GM19239 (cell line): ENCODE measurements at regions not wholly inside any gene's neighbourhood (a gene's known extent, or its start where the extent isn't known, plus 50 kb on each side); places are given as distances from the start of the nearest gene placed in this dataset.

Experiments used
- DNase-seq: peaks from one replicate; pipeline ENCODE4 v3.0.0; 2011; ENCODE audit warnings: low spot score; ENCODE audit not compliant: insufficient read length
- FAIRE-seq: peaks from 2 replicates; lab custom pipeline; 2011; peaks lifted over from hg19 to GRCh38; lab: Jason Lieb, UNC

DNA sequence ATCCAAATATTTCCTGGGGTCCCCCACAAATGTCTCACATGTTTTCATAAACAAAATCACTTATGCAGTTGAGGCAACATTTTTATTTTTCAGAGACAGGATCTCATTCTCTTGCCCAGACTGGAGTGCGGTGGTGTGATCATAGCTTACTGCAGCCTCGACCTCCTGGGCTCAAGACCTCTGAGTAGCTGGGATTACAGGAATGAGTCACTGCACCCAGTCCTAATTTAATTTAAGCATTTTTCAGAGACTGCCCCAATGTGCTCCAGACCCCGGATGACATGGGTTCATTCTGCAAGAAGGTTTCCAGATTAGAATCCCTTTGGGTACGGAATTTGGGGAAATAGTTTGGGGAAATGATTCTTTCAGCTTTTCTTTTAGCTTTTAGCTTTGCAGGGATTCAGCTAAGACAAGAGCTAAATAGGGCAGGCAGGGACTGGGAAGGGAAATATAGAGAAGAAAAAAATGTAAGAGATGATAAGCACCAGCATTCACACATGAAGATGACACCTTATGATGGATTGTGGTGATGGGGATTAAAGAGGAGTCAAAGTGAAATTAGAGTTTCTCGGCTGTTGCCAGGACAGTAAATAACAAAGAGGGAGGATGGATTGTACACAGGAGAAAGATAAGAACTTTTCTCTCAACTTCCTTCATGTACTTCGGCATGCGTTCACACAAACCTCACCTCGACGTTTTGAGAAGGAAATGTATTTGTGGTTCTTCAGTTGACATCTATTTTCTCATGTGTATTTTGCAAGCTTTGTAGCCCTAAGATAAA lies 169.4 kb upstream of the TAB2 start:
- no peak for DNase-seq
- no peak for FAIRE-seq

DNA sequence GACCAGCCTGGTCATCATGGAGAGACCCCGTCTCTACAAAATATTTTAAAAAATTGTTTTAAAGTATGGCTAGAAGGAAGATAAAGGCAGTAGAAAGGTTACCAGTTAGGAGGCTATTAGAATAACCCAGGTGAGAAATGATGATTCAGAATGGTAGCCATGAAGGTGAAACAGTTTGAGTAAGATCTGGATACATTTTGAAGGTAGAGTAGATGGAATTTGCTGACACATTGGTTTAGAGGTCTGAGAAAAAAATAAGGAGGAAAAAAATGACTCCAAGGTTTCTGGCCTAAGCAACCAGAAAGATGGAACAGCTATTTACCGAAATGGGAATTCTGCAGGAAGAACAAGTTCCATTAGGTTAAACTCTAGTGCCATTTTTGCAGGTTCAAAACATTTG lies 167.9 kb upstream of the TAB2 start:
- no peak for FAIRE-seq
- DNase-seq, result no peak

DNA sequence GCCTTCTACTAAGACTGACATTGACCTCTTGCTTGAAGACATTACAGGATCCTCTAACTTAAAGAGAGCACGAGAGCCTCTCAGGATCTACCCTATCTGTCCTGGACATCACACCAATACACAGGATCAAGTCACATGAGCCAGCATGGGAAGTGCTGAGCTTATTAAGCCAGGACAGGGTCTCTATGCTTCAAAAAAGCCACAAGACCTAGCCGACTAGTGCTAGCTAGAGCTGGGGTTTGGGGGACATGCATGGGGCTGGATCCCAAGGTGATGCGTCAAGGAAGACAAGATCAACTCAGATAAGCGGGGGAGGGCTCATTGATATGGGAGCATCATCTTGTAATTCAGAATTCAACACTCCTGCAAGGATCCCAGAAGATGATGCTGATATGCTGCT lies 167.2 kb upstream of the TAB2 start:
- no peak for FAIRE-seq
- no peak for DNase-seq

DNA sequence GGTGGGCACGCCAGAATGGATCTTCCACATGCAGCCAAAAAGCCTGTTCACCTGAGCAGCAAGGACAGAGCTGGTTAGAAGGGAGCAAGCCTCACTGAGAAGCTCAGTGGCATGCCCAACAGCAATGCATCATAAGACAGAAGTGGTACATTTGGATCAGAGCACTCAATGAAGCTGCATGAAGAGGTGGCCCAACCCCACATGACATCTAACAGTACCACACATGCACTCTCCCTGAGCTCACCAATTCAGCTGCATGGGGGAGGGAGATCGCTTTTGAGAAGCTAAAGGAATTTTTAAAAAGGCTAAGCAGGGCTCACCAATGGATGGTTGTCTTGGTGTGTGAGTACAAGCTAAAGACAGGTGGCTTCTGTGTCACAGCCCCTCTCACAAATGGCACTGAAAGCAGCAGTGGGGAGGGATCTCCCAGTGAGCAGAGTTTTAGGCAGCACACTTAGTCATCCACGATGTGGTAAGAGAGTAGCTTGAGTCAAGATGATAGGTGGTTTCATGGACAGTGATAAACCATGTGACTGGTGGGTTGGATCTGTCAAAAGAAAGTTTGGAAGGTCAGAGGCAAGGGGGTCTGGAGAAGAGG lies 166.6 kb upstream of the TAB2 start:
- FAIRE-seq (no peak), DNase-seq (no peak)

DNA sequence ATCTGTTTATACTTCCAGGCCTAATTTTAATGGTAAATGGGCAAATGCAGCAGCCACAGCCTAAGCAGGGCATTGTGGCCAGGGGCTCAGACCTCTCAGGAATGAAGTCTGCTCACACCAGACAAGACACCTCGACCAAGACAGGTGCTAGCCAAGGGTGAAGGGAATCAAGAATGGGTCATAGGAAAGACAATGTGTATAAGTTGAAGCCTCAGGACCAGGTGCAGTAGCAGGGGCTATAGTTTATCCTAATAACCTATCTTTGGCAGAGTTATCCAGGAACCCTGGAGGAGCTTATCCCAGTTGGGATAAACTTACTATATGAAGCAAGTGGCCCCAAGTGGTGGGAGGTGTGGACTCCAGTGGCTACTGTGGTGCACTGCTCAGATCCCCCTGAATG lies 165.0 kb upstream of the TAB2 start:
- no peak for FAIRE-seq
- no peak for DNase-seq

DNA sequence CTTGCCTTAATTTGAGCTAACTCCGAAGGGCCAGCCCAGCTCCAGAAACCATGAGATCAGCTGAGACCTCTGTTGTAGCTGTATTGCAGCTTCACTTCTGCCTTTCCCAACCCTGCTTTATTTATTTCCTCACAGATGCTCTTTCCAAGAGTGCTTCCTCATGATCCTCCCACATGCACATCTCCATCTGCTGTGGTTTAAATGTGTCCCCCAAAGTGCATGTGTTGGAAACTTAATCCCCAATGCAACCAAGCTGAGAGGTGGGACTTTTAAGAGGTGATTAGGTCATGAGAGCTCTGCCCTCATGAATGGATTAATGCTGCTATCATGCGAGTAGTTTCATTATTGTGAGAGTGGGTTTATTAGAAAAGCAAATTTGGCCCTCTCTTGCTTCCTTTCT lies 164.4 kb upstream of the TAB2 start:
- no peak for DNase-seq
- FAIRE-seq, result no peak

DNA sequence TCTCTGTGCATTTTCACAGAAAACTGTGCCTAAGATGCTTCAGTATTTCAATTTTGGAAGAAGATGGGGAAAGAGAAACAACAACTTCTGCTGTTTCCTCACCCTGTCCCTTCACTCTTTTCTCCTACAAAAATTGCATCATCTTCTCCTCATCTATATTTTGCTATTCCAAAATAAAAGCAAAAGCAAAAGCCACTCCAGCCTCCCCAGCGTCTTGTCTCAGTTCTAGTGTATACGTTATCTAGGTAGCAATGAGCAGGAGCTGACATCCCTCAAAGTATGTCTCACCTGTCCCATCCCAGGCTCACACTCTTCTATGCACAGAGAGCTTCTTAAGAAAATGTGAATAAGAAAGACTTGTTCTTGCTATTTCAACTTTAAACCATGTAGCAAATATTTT lies 163.8 kb upstream of the TAB2 start:
- no peak for FAIRE-seq

DNA sequence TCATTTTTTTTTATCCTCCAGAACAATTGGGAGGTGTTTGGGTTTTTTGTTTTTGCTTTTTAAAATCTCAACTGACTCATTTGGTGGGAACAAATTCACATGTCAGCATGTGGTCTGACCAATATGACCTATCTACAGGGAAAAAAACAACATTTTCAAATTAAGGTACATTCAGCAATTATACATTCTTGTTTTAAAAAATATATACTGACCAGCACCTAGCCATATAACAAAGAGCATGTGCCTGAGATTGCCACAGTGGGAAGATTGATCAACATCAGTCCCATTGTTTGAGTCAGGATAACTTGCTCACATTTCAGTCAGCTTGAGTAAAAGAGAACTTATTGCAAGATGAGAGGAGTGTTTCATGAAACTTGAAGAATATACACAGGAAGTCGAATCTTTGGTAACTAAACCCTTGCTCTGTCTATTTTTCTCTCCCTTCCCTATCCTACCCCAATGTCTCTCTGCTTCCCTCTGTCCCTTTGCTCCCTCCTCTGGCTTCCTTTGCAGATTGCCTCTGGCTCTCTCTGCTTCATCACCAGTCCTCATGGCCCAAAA lies 163.2 kb upstream of the TAB2 start:
- DNase-seq, result no peak
- no peak for FAIRE-seq

More for the DNA sequence above, 163.8 kb upstream of the TAB2 start:
- no peak for DNase-seq

DNA sequence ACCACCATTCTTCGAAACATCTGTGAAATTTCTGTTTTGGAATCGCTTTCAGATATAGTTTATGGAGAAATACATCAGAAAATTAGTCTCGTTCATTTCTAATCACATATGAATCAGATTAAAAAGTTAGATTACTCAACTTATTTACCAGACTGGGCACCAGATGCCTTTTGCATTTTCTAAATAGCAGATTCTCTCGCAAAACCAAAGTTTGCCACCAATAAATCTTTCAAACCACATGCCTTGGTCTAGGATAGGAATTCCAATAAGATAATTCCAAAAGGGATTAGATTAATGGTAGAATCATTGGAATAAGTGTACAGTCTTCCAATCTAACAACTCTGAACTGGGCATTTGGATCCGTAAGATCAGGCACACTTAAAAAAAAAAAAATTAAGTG lies 160.4 kb upstream of the TAB2 start:
- DNase-seq, result no peak
- no peak for FAIRE-seq

DNA sequence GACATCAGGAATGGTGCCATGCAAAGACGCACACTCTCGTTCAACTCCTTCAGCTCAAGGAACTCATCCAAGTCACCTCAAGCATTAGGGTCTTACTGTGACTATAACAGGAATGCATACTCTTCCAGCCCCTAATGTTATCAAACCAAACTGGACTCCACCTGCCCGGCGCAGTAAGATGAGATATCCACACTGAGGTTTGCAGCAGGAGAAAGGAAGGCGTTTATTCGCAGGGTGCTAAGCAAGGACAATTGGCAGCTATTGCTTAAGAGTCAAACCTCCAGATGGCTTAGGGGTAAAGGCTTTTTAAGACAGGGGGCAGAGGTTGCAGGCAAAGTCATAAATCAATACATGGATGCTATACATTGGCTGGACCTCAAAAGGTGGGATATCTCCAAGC lies 159.4 kb upstream of the TAB2 start:
- FAIRE-seq (no peak), DNase-seq (no peak)

DNA sequence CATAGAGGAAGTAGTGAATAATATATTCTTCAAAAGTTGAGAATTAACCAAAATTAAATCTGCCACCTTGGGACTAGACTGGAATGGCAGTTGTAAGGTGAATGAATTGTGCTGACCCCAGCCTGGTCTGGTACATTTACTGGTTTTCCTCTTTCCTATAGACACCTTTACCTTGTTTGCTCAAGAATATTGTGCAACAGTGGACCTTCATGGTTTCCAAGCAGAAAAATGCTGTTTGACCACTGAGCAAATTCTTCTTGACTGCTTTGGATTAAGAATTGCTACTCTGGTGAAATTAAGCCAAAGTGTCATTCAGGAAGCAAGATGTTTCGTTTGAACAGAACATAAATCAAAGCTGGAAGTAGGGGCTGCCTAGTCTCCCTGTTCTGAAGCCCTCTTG lies 156.6 kb upstream of the TAB2 start:
- no peak for FAIRE-seq

DNA sequence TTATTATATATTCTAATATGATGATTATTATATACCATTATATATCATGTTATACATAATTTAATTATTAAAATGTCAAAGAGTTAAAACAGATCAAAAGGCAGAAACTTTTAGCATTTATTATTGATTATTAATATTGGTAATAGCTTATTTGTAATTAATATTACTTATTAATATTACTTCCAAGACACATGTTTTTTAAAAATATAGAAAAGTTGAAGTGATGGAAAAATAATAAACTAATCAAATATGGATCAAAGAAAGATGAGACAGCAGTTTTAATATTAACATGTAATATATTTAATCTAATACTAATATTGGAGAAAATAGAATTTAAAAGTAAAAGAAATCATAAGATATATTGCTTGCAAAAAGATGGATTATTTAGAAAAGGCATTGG lies 154.6 kb upstream of the TAB2 start:
- DNase-seq (no peak), FAIRE-seq (no peak)

More for the DNA sequence above, 156.6 kb upstream of the TAB2 start:
- no peak for DNase-seq

DNA sequence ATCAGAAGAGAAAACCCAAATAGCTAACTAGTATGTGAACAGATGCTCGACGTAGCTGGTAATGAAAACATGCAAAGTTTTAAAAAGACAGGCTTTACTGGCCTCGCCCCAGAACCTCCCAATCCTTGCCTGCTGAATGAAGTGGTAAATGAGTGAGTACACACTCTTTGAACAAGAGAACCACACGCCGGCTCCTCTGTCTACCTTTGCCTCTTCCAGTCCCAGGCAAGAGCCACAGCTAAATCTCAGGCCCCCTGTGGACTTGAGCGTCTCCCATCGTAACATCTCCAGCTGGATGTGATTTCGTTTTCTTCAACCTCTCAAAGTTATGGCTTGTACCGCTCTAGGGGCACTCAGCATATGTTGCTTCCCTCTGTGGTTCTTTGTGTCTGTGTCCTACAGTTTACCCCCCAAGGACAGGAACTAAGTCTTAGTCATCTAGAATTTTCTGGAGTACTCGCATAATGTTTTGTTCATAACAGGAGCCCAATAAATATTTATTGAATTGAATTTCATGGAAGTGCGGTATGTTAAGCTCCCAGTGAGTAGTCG lies 153.2 kb upstream of the TAB2 start:
- DNase-seq (no peak), FAIRE-seq (no peak)

DNA sequence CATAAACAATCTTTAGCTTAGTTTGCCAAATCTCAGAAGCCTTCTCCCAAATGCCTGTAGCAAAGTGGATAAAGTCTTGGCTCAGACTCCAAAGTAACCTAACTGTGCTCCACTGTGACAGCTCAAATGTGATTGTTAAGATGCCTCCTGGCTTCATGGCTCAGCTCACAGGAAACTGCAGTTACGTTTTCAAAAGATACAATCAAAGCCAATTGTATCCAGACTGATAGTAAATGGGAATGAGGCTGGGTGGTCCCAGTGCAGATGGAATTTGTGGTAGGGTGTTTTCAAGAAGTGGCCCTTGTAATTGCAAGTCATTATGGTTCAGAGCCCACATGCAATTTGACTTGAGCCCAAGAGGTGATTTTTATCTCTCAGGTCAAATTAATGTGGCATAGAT lies 151.2 kb upstream of the TAB2 start:
- DNase-seq, result no peak
- no peak for FAIRE-seq

DNA sequence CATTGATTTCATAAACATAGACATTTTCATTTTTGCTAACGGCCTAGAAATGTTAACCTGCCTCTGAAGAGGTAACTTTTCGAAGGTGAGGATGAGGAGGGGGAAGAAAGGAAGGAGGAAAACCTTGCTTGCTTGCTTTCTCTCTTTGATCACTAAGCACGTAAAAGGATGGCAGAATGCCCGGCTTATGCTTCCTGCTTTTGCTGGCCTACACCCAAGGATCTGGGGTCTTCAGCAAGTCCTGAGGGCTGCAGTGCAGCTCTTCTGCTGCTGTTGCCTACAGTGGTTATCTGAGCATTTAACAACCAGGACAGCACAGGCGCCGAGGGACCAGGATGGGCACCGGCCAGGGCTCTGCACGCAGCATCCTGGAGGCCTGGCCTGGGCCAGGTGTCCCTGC lies 150.8 kb upstream of the TAB2 start:
- FAIRE-seq (no peak), DNase-seq (no peak)

DNA sequence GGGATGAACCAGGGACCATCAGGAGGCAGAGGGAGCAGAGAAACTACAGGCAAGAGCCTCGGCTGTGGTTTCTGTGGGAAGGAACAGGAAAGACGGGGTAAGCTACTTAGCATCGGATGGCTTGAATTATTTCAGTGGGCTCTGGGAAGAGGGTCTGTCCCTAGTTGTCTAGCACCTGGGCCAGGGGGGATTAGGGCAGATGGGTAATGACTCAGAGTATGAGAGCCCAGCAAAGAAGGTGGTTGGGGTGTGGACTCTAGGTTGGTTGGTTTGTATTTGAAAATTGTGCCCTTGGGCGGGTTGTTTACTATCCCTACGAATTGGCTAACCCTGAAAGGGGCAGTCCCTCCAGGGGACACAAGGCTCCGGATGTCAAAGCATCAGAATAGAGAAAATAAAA lies 148.5 kb upstream of the TAB2 start:
- no peak for DNase-seq
- no peak for FAIRE-seq

DNA sequence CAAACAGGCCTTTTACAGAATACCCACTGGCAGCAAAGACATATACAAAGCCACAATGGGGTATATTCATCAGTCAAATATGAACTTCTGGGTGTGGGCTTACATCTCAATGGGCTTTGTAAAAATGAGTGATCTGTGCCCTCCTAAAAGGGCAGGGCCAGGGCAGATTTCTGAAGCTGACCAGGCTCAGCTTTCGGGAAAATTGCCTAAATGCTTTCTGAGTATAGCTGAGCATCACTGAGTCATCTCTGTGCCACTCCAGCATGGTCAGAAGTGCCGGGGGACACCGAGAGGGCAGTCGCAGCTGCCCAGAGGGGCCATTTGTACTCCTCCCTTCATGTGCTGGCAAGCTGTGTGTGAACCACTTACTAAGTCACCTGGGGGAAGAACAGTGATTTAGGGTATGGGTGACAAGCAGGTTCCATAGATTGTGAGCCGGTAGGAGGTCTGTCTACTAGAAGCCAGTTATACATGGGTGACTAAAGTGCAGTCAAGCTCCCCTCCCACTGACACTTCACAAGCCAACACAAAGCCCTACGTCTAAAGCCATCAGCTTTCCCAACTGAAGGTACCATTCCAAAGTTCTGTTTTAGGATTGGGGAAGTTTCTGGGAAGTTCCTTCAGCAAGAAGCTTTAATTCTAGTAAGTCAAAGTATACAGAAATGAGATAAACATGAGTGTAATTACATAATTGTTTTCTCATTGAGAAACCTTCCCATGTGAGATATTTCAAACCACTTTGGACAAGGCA lies 147.6 kb upstream of the TAB2 start:
- no peak for FAIRE-seq

DNA sequence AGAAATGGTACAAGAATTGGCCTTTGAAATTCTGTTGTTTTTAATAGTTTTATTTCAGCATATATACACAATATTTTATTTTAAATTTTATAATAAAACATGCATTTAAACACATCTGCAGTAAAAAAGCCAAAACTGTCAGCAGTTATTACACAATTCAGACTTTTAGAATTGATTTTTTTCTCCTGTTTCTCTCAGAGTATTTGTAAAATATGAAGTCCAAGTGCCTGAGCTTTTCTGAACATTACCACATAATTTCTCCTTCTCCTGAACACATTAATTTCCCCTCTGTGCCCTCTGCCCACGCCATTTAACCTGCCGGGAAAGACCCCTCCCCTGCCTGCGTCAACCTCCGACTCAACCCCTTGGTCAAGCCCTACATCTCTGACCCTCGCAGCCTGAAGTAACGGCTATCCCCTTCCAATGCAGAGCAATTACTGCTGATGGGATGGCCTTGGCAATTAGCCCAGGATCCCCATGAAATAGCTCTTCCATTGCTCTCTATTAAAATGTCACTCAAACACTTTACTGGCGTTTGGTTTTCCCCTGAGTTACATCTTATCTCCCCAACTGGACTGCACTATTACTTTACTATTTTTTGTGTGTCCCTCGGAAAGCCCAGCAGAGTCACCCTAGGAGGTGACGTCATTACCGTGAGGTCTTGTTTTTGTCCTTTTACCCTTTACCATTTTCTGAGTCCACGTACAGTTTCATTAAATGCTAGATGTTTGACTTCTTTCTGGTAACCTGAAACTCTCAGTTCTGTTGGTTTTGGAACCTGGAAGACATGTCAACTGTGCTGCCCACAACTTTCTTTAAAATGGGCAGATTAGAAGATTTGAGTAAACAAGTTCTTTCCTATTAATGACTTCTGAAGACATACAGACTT lies 146.7 kb upstream of the TAB2 start:
- FAIRE-seq (no peak), DNase-seq (no peak)

More for the DNA sequence above, 147.6 kb upstream of the TAB2 start:
- no peak for DNase-seq

DNA sequence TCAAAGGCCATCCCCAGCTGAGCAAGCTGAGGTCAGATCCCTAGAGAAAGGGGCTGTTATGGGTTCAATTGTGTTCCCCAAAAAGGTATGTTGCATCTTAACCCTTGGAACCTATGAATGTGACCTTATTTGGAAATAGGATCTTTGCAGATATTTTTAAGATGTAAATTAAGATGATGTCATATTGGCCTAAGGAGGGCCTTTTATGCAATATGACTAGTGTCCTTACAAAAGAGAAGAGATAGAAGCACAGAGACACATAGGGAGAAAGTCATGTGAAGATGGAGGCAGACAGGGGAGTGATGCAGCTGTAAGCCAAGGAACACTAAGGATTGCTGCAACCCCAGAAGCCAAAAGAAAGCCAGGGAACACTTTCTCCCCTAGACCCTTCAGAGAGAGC lies 144.3 kb upstream of the TAB2 start:
- FAIRE-seq, result no peak
- no peak for DNase-seq

DNA sequence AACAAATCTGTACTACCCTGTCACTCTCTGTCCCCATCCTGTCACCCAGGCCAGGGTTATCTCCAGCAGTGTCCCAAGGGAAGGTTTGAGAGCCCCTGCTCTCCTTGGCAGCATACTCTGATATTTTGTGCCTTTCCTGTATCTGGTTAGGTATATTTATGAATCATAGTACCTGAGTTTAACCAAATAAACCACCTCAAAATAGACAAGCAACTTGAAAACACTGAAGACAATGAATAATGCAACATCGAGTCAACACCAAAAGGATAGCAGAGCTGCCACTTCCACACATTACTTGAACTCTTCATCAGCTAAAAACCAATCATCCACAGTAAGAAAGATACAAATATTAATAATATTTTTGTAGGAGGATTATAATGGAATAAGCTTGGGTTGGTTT lies 142.6 kb upstream of the TAB2 start:
- FAIRE-seq, result no peak
- no peak for DNase-seq
